Activated B cell treated with CpG ODN at 0.5 μM for 24 hours (primary cell): ENCODE measurements at regions not wholly inside any gene's neighbourhood (a gene's known extent, or its start where the extent isn't known, plus 50 kb on each side); places are given as distances from the start of the nearest gene placed in this dataset.

ENCODE experiments used
- ATAC-seq: fragments of 200-7000 bp; cut with Tn5 transposase; one replicate; pipeline ENCODE4 v1.10.0; 2021; ENCODE audit warnings: low read depth, mild to moderate bottlenecking, moderate library complexity
- CTCF ChIA-PET: fragments of 350-600 bp; sonication (Branson Sonifier 250); formaldehyde crosslinking; loops from one replicate; lab custom pipeline; 2021; ENCODE audit warnings: antibody characterized with exemption; lab: Charles Lee
- POLR2A ChIA-PET: fragments of 350-600 bp; sonication (Branson Sonifier 250); formaldehyde crosslinking; loops from one replicate; lab custom pipeline; 2021; ENCODE audit warnings: antibody characterized with exemption; lab: Charles Lee
- DNase-seq: peaks from one replicate; pipeline ENCODE4 v3.0.0; 2022
- H3K27ac Mint-ChIP-seq: one replicate; pipeline ENCODE4 v1.8.0; 2020; ENCODE audit warnings: mixed read lengths
- H3K27me3 Mint-ChIP-seq: one replicate; pipeline ENCODE4 v1.8.0; 2021; ENCODE audit warnings: mixed read lengths
- H3K36me3 Mint-ChIP-seq: one replicate; pipeline ENCODE4 v1.8.0; 2021; ENCODE audit warnings: low read depth, mixed read lengths
- H3K4me1 Mint-ChIP-seq: one replicate; pipeline ENCODE4 v1.8.0; 2021; ENCODE audit warnings: mixed read lengths
- H3K4me3 Mint-ChIP-seq: one replicate; pipeline ENCODE4 v1.8.0; 2020; ENCODE audit warnings: mild to moderate bottlenecking, mixed read lengths
- H3K9me3 Mint-ChIP-seq: one replicate; pipeline ENCODE4 v1.8.0; 2020; ENCODE audit warnings: mixed read lengths
- intact Hi-C: fragments of 100-400 bp; cut with micrococcal nuclease; formaldehyde crosslinking; loops from one replicate; pipeline ENCODE4 v1.15.1; 2024
- TF ChIP-seq, protein P1 (sequence below): fragments of 200-600 bp; IDR thresholded peaks from one replicate; pipeline ENCODE4 v1.8.0; 2022; ENCODE audit warnings: antibody characterized with exemption, mild to moderate bottlenecking

DNA sequence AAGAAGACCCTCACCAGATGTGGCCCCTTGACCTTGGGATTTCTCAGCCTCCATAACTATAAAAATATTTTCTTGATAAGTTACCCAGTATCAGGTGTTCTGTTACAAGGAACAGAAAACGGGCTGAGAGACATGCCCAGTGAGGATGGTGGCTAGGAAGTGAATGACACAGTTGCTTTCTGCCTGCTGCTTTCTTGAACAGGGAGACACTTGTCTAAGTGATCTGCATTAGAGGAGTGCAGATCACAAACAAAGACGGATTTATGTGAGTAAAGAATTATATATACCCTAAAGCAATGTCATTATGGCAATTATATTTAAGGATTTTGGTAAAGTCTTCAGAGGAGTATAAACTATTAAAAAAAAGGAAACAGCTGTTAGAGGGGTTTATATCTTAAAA, 169.2 kb upstream of the AHR start:
- CTCF ChIA-PET: no interaction called here
- no peak overlapping the region for H3K27ac Mint-ChIP-seq
- DNase-seq (no peak), ATAC-seq (no peak)
- H3K9me3 Mint-ChIP-seq: no peaks in the 10 kb centered on the region
- H3K36me3 Mint-ChIP-seq: no peaks in the 10 kb centered on the region
- H3K27me3 Mint-ChIP-seq: no peaks in the 10 kb centered on the region
- POLR2A ChIA-PET: no interaction called here
- TF ChIP-seq, protein P1, sequence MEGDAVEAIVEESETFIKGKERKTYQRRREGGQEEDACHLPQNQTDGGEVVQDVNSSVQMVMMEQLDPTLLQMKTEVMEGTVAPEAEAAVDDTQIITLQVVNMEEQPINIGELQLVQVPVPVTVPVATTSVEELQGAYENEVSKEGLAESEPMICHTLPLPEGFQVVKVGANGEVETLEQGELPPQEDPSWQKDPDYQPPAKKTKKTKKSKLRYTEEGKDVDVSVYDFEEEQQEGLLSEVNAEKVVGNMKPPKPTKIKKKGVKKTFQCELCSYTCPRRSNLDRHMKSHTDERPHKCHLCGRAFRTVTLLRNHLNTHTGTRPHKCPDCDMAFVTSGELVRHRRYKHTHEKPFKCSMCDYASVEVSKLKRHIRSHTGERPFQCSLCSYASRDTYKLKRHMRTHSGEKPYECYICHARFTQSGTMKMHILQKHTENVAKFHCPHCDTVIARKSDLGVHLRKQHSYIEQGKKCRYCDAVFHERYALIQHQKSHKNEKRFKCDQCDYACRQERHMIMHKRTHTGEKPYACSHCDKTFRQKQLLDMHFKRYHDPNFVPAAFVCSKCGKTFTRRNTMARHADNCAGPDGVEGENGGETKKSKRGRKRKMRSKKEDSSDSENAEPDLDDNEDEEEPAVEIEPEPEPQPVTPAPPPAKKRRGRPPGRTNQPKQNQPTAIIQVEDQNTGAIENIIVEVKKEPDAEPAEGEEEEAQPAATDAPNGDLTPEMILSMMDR: no peak
- peaks cover 16% of the 10 kb centered on the region for H3K4me1 Mint-ChIP-seq
- intact Hi-C loops: no loop called here
- H3K4me3 Mint-ChIP-seq: no peak overlapping the region

DNA sequence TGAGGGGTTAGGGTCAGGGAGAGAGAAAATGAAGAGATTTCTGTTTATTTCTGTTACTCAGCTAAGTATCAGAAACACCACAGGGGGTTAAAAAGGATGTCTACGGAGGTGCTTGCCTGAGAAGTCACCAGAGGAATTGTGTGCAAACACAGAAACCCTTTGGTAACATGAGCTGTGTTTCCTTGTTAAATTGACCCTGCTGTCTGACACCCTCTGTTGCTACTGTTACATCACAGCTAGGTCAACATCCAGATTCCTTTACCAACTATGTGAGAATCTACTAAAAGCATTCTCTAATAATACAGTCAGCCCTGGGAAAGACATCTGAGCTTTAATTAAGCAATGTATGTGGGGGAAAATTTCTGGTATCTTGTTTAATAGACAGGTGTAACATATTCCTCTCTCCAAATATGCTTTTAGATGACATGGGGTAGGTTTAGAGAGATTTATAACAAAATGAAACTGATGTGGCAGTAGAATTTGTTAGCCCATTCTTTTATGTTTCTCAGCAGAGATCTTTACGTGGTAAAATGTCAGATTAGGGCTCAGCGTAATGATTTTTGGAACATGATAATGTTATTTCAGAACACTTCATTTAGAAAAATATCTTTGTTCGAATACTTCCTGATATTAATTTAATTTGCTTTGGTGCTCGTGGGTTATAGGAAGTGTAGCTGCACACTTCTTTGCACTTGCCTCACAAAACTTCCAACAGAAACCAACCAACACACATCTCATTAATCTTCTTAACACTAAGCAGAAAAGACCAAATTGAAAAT, 168.0 kb upstream of the AHR start:
- no peak for ATAC-seq
- DNase-seq: no peak
- ChIA-PET POLR2A (no interaction called here), CTCF (no interaction called here)
- no peak overlapping the region for H3K27ac Mint-ChIP-seq
- no peaks in the 10 kb centered on the region for H3K9me3 Mint-ChIP-seq
- H3K4me3 Mint-ChIP-seq: no peak overlapping the region
- intact Hi-C loops: no loop called here
- TF ChIP-seq, protein P1: no peak
- H3K4me1 Mint-ChIP-seq: peaks cover 16% of the 10 kb centered on the region
- H3K36me3 Mint-ChIP-seq: no peaks in the 10 kb centered on the region
- H3K27me3 Mint-ChIP-seq: no peaks in the 10 kb centered on the region

DNA sequence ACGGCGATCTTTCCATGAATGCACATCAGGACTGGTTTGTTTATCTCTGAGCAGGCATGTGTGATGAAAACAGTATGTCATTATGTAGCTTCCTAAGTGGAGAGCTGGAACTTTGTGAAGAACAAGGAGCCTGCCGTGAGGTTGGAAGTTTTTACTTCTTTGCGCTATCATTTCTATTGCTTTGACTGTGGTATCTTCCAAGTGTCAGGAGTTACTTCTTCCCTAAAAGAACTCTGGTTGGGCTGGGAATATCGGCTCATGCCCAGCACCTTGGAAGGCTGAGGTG, 167.4 kb upstream of the AHR start:
- intact Hi-C loops: no loop called here
- TF ChIP-seq, protein P1: no peak
- DNase-seq (no peak), ATAC-seq (no peak)
- Mint-ChIP-seq H3K27ac (no peak overlapping the region), H3K36me3 (no peaks in the 10 kb centered on the region), H3K4me3 (no peak overlapping the region), H3K4me1 (peaks cover 16% of the 10 kb centered on the region), H3K9me3 (no peaks in the 10 kb centered on the region), H3K27me3 (no peaks in the 10 kb centered on the region)
- ChIA-PET POLR2A (no interaction called here), CTCF (no interaction called here)

DNA sequence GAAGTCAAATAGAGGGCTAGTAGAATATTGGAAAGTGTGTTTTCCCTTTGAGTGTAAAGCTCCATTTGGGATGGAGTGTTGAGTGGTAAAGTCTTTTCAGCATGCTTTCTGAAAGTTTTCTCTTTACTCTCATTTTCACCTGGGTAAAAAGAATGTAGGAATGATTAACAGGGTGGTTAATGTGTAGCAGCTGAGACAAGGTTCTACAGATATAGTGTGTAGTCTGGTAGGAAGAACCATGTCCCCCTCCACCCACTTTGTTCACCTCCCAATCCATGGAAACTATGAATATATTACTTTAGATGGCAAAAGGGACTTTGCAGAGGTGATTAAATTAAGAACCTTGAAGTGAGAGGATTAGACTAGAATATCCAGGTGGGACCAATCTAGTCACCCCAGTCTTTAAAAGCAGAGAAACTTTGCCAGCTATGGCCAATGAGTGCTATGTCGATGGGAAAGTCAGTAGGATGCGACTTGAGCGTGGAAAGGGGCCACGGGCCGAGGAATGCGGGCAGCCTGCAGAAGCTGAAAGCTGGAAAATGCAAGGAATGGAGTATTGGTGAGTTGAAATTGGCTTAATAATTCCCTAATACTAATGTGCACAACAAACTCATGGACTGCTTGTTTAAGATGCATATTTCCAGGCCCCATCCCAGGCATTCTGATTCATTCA, 166.3 kb upstream of the AHR start:
- intact Hi-C loops: no loop called here
- no peak for ATAC-seq
- H3K9me3 Mint-ChIP-seq: no peaks in the 10 kb centered on the region

DNA sequence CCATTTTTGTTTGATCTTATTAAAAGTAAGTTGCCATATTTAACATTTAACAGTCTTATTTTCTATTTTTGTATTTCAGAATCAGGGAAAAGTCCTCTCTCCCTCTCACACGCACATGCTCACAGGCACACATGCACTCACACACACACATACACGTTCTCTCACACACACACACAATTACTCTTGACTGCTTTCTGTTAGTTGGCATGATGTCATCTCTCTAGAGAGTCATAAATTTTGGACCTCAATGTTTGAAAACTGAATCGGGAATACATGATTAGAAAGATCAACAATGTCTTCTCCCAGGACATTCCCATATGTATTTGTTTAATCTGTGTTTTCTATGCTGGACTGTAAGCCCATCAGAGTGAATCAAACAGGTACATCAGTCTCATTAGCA, 165.7 kb upstream of the AHR start:
- Mint-ChIP-seq H3K4me3 (no peak overlapping the region), H3K27me3 (no peaks in the 10 kb centered on the region), H3K27ac (no peak overlapping the region), H3K9me3 (no peaks in the 10 kb centered on the region), H3K36me3 (no peaks in the 10 kb centered on the region), H3K4me1 (peaks cover 6% of the 10 kb centered on the region)
- TF ChIP-seq, protein P1: no peak
- no peak for DNase-seq
- POLR2A ChIA-PET: no interaction called here
- ATAC-seq: no peak
- CTCF ChIA-PET: no interaction called here
- intact Hi-C loops: no loop called here

More for the DNA sequence above, 166.3 kb upstream of the AHR start:
- H3K4me1 Mint-ChIP-seq: peaks cover 6% of the 10 kb centered on the region
- no peaks in the 10 kb centered on the region for H3K36me3 Mint-ChIP-seq
- POLR2A ChIA-PET: no interaction called here
- H3K27ac Mint-ChIP-seq: no peak overlapping the region
- TF ChIP-seq, protein P1: no peak
- no peaks in the 10 kb centered on the region for H3K27me3 Mint-ChIP-seq
- CTCF ChIA-PET: no interaction called here
- no peak for DNase-seq
- no peak overlapping the region for H3K4me3 Mint-ChIP-seq
